GM12864 (cell line): ENCODE measurements at regions not wholly inside any gene's neighbourhood (a gene's known extent, or its start where the extent isn't known, plus 50 kb on each side); places are given as distances from the start of the nearest gene placed in this dataset.

Experiments used
- DNase-seq: peaks from one replicate; pipeline ENCODE4 v3.0.0-alpha.2; 2011; ENCODE audit warnings: low read depth
- H3K4me3 ChIP-seq: 2 replicates; pipeline ENCODE4 v1.5.1; 2011; ENCODE audit warnings: mild to moderate bottlenecking, low read depth, low read length, control low read depth
- TF ChIP-seq, protein P1 (sequence below): IDR thresholded peaks from 2 replicates; pipeline ENCODE4 v1.5.1; 2011; ENCODE audit warnings: low read depth, mild to moderate bottlenecking, moderate library complexity, low read length, control low read depth, inconsistent platforms; ENCODE audit errors: missing control alignments

DNA sequence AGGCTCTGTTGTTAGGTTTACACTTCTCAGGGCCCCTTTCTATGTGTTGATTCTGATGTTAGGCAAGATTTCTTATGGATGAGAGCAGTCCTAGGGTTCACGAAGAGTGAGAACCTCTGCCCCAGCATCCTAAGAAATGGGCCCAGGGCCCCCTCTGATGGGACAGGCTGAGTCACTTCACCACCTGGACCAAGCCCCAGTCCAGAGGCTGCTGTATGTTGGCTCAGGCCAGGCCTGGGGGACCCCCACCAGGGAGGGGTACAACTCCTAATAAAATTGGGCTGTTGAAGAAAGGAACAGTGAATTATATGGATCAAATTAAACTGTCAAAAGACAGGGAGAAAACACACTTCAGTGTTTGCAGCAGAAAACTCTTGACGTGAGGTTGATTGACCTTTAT, 365.9 kb upstream of the HS6ST1 start:
- H3K4me3 ChIP-seq, result no peak overlapping the region
- TF ChIP-seq, protein P1, sequence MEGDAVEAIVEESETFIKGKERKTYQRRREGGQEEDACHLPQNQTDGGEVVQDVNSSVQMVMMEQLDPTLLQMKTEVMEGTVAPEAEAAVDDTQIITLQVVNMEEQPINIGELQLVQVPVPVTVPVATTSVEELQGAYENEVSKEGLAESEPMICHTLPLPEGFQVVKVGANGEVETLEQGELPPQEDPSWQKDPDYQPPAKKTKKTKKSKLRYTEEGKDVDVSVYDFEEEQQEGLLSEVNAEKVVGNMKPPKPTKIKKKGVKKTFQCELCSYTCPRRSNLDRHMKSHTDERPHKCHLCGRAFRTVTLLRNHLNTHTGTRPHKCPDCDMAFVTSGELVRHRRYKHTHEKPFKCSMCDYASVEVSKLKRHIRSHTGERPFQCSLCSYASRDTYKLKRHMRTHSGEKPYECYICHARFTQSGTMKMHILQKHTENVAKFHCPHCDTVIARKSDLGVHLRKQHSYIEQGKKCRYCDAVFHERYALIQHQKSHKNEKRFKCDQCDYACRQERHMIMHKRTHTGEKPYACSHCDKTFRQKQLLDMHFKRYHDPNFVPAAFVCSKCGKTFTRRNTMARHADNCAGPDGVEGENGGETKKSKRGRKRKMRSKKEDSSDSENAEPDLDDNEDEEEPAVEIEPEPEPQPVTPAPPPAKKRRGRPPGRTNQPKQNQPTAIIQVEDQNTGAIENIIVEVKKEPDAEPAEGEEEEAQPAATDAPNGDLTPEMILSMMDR, result no peak
- no peak for DNase-seq

GRCh38 chr2:128685841-128686496, 367.3 kb upstream of the HS6ST1 start:
- DNase-seq, result no peak
- TF ChIP-seq, protein P1, result no peak
- H3K4me3 ChIP-seq, result no peak overlapping the region

DNA sequence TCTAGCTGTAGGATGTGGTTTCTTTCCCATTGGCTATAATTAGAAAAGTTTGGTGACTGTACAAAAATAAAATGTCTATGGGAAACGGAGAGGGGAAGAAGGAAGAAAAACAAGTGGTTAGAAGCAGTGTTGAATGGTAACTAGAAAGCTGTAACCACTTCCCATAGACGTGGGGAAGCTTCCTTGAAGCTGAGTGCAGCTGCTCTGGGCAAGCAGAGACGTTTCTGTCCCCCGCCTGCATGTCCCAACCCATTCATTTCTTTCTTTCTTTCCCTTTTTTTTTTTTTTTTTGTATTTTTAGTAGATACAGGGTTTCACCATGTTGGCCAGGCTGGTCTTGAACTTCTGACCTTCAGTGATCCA, 367.8 kb upstream of the HS6ST1 start:
- DNase-seq, result no peak

GRCh38 chr2:128686881-128687555, 368.4 kb upstream of the HS6ST1 start:
- H3K4me3 ChIP-seq, result no peak overlapping the region
- TF ChIP-seq, protein P1, result no peak
- no peak for DNase-seq

More for the DNA sequence above, 367.8 kb upstream of the HS6ST1 start:
- TF ChIP-seq, protein P1, result no peak
- no peak overlapping the region for H3K4me3 ChIP-seq

DNA sequence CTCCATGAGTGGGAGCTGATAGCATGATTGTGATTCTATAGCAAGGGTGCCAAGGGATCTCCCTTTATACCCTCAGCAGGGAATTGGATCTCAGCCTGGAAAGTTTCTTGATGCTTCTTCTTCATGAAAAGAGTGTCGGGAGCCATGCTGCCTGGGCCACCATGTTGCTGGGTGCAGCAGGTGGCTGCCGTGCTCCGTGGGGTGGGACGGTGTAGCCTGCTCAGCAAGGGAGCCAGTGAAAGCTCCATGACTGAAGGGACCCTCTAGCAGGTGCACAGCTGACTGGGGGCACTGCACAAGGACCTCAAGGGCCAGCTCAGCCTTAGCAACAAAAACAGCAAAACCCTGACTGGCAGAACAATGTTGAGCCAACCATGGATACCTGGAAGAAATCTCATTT, 368.9 kb upstream of the HS6ST1 start:
- H3K4me3 ChIP-seq, result no peak overlapping the region
- TF ChIP-seq, protein P1, result no peak
- no peak for DNase-seq

GRCh38 chr2:128689971-128690370, 371.3 kb upstream of the HS6ST1 start:
- H3K4me3 ChIP-seq, result no peak overlapping the region
- no peak for DNase-seq

More at GRCh38 chr2:128689971-128690370, 371.3 kb upstream of the HS6ST1 start:
- TF ChIP-seq, protein P1, result no peak
